ENCODE measurements at regions not wholly inside any gene's neighbourhood (a gene's known extent, or its start where the extent isn't known, plus 50 kb on each side); places are given as distances from the start of the nearest gene placed in this dataset.
A peak's percentile ranks its signal among the peaks of the same experiment; 100 is the strongest.

DNA sequence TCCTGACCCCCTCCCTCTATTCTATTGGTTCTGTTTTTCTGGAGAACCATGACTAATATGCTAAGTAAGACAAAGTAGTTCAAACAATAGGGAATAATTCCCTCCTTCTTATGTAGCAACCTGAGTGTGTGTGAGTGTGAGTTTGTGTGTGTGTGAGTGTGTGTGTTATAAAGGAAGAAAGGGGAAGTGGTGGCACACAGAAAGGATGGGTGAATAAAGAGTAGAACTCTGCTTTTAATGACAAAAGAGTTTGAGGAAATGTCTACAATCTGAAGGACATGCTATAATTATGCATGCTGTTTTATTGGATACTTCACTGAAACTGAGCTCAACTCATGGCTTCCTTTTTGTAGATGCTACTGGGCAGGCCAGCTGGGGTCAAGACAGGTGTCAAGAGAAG, 489.5 kb downstream of the REEP3 start:
- DNase-seq (ENCODE audit: low spot score) = peak; percentile 3
- H3K9me3 ChIP-seq (ENCODE audit: low read depth, low read length, poor library complexity, severe bottlenecking) = no peaks in the 10 kb centered on the region
- H3K36me3 ChIP-seq (ENCODE audit: insufficient read depth, low read length, poor library complexity, severe bottlenecking) = no peaks in the 10 kb centered on the region
- ChIA-PET POLR2A (ENCODE audit: low non-redundant PET) (no interaction called here), CTCF (no interaction called here)
- H3K27ac ChIP-seq (ENCODE audit: low read depth, low read length, poor library complexity, severe bottlenecking) = no peak overlapping the region
- H3K4me1 ChIP-seq (ENCODE audit: insufficient read depth, low read length, poor library complexity, severe bottlenecking) = no peaks in the 10 kb centered on the region
- no peaks in the 10 kb centered on the region for H3K27me3 ChIP-seq (replicated peaks; ENCODE audit: insufficient read depth, low read depth, low read length, poor library complexity)
- TF ChIP-seq, protein P1, sequence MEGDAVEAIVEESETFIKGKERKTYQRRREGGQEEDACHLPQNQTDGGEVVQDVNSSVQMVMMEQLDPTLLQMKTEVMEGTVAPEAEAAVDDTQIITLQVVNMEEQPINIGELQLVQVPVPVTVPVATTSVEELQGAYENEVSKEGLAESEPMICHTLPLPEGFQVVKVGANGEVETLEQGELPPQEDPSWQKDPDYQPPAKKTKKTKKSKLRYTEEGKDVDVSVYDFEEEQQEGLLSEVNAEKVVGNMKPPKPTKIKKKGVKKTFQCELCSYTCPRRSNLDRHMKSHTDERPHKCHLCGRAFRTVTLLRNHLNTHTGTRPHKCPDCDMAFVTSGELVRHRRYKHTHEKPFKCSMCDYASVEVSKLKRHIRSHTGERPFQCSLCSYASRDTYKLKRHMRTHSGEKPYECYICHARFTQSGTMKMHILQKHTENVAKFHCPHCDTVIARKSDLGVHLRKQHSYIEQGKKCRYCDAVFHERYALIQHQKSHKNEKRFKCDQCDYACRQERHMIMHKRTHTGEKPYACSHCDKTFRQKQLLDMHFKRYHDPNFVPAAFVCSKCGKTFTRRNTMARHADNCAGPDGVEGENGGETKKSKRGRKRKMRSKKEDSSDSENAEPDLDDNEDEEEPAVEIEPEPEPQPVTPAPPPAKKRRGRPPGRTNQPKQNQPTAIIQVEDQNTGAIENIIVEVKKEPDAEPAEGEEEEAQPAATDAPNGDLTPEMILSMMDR (conservative IDR thresholded peaks at IDR 0.05; ENCODE audit: low read depth, low read length) = no peak
- TF ChIP-seq EZH2 (IDR thresholded peaks at IDR 0.05; ENCODE audit: borderline replicate concordance, low read depth, low read length, poor library complexity, severe bottlenecking) = no peak
- no peak overlapping the region for H3K4me3 ChIP-seq (ENCODE audit: low read depth, low read length, poor library complexity, severe bottlenecking)
- no TSS peak for BruUV-seq (replicated peaks)
- intact Hi-C loops (cut with micrococcal nuclease; ENCODE audit: unreplicated experiment) = no loop called here

DNA sequence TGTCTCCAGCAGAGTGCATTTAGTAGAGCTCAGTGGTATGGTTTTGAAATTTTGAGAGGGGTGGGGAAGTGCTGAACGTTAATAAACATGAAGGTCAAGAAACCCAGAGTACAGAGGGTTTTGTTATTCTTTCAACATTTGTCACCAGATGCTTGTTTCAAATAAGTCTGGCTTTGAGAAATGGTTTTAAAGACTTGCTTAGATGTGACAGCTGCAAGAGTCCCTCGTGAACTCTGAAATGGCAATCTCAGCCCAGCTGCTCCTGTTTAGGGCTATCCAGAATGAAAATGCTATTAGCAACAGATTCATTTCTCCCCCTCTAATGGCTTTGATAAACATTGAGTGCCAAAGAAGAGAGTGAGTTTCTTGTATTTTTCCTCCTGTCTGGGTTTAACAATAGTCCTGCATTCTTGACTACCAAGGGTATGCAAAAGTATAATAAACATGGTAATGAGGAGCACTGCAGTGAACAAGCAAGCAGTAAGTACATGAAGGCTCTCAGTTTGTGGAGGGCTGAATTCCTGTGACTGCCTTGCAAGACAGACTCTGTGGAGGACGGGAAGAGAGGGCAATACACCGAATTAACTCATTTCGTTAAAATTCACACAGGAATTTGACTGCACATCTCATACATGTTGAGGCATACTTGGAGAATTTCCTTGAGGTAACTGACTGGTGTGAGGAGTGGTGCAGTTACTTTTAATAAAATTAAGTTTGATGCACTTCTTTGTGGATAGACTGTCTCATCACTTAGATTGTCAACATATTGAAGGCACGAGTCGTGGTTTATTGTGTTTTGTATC, 490.9 kb downstream of the REEP3 start:
- intact Hi-C loops (cut with micrococcal nuclease; ENCODE audit: unreplicated experiment) = no loop called here
- Histone ChIP-seq H3K4me1 (ENCODE audit: insufficient read depth, low read length, poor library complexity, severe bottlenecking) (no peaks in the 10 kb centered on the region), H3K9me3 (ENCODE audit: low read depth, low read length, poor library complexity, severe bottlenecking) (no peaks in the 10 kb centered on the region), H3K27ac (ENCODE audit: low read depth, low read length, poor library complexity, severe bottlenecking) (no peak overlapping the region), H3K36me3 (ENCODE audit: insufficient read depth, low read length, poor library complexity, severe bottlenecking) (no peaks in the 10 kb centered on the region), H3K27me3 (replicated peaks; ENCODE audit: insufficient read depth, low read depth, low read length, poor library complexity) (no peaks in the 10 kb centered on the region), H3K4me3 (ENCODE audit: low read depth, low read length, poor library complexity, severe bottlenecking) (no peak overlapping the region)
- BruUV-seq (replicated peaks) = no TSS peak
- TF ChIP-seq, protein P1 (conservative IDR thresholded peaks at IDR 0.05; ENCODE audit: low read depth, low read length) = no peak
- TF ChIP-seq EZH2 (IDR thresholded peaks at IDR 0.05; ENCODE audit: borderline replicate concordance, low read depth, low read length, poor library complexity, severe bottlenecking) = no peak
- no peak for DNase-seq (ENCODE audit: low spot score)
- POLR2A ChIA-PET (ENCODE audit: low non-redundant PET) = no interaction called here
- CTCF ChIA-PET = no interaction called here

DNA sequence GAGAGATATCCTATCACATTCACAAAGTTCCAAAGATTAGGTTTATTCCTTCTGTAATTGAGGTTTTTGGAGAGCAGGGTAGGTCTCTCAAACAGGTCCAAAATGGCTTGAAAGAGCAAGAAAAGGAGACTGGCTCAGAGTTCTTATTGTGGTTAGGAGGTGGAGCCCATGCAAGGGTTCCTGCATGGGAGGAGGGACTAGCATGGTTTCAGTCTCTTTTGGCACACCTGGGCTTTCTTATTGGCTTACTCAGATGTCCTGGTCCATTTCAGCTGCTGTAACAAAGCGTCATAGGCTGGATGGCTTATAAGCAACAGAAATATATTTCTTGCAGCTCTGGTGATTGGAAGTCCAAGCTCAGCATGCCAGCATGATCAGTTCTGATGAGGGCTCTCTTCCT, 493.1 kb downstream of the REEP3 start:
- ChIA-PET POLR2A (ENCODE audit: low non-redundant PET) (no interaction called here), CTCF (no interaction called here)
- Histone ChIP-seq H3K27ac (ENCODE audit: low read depth, low read length, poor library complexity, severe bottlenecking) (no peak overlapping the region), H3K4me1 (ENCODE audit: insufficient read depth, low read length, poor library complexity, severe bottlenecking) (no peaks in the 10 kb centered on the region), H3K4me3 (ENCODE audit: low read depth, low read length, poor library complexity, severe bottlenecking) (no peak overlapping the region), H3K9me3 (ENCODE audit: low read depth, low read length, poor library complexity, severe bottlenecking) (no peaks in the 10 kb centered on the region), H3K36me3 (ENCODE audit: insufficient read depth, low read length, poor library complexity, severe bottlenecking) (no peaks in the 10 kb centered on the region), H3K27me3 (replicated peaks; ENCODE audit: insufficient read depth, low read depth, low read length, poor library complexity) (no peaks in the 10 kb centered on the region)
- intact Hi-C loops (cut with micrococcal nuclease; ENCODE audit: unreplicated experiment) = no loop called here
- no TSS peak for BruUV-seq (replicated peaks)
- TF ChIP-seq EZH2 (IDR thresholded peaks at IDR 0.05; ENCODE audit: borderline replicate concordance, low read depth, low read length, poor library complexity, severe bottlenecking) = no peak
- TF ChIP-seq, protein P1 (conservative IDR thresholded peaks at IDR 0.05; ENCODE audit: low read depth, low read length) = no peak
- DNase-seq (ENCODE audit: low spot score) = no peak

All from A673 (cell line).